ENCODE measurements at regions not wholly inside any gene's neighbourhood (a gene's known extent, or its start where the extent isn't known, plus 50 kb on each side); places are given as distances from the start of the nearest gene placed in this dataset.
"Not testable (repeated sequence)": the region's sequence is repeated elsewhere in the genome, so short reads cannot be mapped to it uniquely, and the experiment has no call there.

DNA sequence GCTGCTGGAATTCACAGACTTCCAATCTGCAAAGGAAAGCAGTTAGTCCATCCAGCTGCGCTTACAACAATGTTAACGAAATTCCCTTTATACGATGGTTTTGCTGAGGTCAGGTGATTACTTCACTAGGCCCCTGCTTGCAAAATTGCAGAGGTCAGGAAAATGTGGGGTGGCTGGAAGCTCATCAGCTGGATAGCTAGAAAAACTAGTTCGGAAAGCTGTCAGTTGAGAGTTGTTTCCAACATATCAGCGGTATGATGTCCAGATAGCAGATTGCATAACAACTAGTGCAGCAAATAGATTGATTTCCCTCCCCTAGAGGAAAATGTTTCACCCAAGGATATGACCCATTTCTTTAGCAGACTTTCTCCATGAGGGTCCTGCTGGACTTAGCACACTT is 2021.1 kb upstream of the CELF4 start:
- DNase-seq = peak; percentile 17

DNA sequence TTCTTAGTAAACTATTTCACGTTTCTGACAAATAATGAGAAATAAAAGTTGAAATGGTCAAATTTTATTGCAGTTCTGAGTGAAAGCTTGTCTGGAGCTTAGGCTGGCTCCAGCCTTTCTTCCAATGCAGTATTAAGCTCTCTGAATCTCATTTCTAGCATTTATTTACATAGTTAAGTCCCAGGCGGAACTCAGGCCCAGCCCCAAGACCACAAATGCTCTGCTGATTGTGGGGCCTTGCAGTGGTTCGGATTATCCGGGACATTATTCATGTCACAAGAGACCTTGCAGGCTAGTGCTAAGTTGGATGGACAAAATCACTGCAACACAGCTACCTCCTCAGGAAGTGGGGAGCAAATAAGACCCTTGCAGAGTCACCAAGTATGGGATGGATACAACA is 2009.3 kb upstream of the CELF4 start:
- no peak for DNase-seq

DNA sequence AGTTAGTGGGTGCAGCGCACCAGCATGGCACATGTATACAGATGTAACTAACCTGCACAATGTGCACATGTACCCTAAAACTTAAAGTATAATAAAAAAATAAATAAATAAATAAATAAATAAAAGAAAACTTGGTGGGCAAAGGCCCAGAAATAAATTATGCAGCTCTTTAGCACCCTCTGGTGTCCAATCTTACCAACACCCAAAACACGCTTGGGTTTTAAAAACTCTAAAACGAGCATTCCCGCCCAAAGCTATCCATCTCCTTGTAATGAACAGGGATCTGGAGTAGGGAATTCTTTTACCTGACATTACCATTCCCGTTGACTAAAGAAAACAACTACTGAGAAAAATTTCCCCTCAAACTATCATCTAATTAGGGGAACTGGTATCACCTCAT is 2005.9 kb upstream of the CELF4 start:
- no peak for DNase-seq

DNA sequence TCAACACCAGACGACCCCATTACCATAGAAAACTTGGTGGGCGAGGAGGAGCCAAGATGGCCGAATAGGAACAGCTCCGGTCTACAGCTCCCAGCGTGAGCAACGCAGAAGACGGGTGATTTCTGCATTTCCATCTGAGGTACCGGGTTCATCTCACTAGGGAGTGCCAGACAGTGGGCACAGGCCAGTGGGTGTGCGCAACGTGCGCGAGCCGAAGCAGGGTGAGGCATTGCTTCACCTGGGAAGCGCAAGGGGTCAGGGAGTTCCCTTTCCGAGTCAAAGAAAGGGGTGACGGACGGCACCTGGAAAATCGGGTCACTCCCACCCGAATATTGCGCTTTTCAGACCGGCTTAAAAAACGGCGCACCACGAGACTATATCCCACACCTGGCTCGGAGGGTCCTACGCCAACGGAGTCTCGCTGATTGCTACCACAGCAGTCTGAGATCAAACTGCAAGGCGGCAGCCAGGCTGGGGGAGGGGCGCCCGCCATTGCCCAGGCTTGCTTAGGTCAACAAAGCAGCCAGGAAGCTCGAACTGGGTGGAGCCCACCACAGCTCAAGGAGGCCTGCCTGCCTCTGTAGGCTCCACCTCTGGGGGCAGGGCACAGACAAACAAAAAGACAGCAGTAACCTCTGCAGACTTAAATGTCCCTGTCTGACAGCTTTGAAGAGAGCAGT is 2000.1 kb upstream of the CELF4 start:
- DNase-seq = not testable (repeated sequence)

DNA sequence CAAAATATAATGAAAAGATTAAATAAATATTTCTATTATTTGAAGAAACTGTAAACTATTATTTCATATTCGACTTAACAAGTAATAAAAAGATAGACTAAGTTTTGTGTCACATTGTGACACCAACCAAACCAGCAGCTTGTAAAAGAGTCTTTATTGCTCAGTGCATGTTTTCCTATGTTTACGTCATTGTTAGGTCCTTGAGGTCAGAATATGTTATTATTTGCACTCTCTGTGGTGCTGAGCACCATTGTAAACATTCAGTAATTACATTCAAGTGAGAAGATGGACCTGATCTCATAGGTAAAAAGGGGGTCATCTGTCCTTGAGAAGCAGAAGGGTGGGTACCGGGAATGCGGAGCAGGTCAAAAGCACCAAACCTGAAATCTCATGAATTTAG is 1999.1 kb upstream of the CELF4 start:
- DNase-seq = no peak

DNA sequence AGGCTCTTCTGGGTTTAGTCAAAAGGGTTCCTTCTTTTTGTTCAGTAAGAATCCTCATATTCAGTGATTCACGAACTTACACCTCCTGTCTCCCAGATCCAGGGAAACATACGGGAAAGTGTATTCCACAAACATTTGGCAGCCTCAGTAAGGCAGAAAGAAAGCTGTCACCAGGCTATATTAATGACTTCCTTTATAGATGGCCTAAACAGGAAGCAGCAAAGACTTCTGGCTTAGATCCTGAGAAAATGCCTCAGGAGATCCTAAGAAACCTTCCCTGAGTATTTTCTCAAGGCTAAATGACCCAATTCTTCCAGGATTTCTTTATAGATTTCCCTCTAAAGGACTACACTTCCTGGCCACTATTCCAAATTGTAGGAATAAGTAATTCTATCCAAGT is 1995.5 kb upstream of the CELF4 start:
- DNase-seq = peak; percentile 74

DNA sequence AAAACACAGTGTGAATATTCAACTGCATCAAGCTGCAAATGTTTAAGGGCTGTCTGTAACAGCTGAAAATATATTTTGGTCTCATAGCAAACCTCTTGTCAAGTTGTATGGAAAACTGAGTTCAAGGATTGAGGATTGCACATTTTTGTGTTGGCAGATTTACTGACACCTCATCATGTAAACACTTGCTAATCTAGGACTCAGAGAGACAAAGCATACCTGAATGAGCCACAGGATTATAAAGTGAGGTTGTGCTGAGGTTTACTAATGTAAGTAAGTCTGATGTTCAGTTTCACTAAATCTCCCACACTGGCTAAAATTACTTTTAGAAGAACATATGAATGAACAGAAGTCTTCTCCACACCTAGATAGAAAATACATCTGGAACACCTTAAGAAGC is 1993.1 kb upstream of the CELF4 start:
- DNase-seq = peak; percentile 70

DNA sequence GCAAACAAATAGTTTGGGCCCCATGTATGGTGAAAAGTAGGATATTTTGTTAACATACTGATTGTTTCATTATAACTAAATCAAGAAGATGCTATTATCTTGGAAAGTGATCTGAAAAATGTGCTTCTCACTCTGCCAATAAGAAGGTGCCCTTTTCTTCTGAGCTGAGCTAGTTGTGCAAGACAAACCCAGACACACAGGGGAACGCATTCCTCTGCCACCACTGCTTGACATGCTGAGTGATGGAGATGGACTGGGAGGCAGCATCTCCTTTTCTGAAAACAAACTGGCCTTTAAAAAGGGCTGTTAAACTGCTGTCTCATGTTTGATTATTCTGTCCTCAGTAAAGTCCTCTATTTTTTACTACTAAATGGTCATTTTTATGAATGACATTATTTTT is 1989.9 kb upstream of the CELF4 start:
- no peak for DNase-seq

DNA sequence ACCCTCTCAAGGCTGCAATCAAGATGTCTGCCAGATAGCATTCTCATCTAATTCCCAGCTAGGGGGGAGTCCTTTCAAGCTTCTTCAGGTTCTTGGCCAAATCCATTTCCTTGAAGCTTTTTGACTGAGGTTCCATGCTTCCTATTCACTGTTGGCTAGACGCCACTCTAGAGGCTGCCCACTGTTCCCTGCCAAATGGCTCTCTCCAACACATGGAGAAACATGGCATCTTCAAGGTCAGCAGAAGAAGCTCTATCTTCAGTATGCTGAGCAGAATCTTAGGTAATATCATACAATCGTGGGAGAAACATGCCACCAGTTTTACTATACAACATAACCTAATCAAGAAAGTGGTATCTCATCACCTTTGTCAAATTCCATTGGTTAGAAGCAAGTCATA is 1985.1 kb upstream of the CELF4 start:
- no peak for DNase-seq

DNA sequence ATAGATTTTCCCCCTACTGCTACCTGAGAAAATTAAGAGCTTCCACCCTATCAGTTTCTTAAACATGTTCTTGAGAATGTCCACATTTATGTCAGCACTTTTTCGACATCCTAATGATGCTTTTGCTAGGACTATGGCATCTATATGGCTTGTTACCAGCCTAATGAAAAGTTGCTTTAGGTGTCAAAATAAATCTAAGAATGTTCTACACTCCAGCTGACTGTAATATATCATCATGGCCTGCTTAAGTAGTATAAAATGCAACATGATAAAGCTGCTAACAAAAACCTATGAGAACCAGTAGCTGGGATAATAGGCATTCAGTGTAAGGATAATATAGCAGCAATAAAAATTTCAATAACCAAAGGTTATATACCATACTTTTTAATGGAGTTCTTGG is 1983.5 kb upstream of the CELF4 start:
- DNase-seq = no peak

DNA sequence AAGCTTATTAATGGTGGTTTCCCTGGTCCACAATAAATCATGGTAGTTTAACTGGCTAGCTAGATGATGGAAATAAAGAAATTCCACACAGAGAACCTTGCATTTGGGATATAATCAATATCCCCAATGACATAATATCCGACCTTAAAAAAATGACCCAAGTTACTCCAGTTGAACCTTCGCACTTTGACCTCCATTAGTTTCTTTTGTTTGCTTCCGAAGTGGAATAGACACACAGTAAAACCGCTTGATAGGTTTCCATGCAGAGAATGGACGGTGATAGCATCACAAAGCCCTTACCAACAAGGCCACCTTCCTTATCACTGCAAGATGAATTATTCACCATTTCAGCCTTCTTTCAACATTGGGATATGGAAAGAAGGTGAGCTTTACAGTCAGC is 1966.1 kb upstream of the CELF4 start:
- DNase-seq = no peak

DNA sequence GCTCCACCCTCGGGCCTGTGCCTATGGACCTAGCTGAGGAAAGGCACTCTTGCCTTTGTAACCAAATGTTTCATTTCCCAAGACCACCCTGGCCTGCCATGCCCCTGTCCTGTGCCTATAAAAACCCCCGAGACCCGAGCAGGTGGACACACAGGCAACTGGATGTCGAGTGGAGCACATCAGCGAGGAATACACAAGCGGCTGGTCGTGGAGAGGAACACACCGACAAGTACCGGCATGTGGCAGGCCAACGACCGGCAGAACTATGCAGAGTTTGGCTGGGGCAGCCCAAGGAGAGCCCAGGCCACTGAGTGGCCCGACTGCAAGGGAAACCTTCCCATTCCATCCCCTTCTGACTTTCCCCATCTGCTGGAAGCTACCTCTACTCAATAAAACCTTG is 1963.8 kb upstream of the CELF4 start:
- no peak for DNase-seq

DNA sequence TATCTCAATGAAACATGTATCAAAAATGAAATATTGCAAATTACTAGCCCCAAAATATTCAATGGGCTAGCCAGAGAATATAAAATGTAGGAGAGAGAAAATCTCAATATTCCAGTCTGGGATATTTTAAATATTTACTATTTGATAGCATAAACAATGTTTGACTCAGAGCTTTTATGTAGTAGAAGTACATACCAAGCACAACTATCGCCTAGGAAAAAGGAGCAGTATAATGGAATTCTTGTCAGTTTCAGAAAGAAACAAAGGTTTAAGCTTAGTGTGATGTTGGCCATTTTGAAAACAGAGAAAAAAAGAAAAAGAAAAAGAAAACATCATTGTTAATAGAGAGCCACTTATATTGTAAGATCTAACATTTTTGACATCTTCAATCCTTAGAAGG is 1961.9 kb upstream of the CELF4 start:
- DNase-seq = no peak

DNA sequence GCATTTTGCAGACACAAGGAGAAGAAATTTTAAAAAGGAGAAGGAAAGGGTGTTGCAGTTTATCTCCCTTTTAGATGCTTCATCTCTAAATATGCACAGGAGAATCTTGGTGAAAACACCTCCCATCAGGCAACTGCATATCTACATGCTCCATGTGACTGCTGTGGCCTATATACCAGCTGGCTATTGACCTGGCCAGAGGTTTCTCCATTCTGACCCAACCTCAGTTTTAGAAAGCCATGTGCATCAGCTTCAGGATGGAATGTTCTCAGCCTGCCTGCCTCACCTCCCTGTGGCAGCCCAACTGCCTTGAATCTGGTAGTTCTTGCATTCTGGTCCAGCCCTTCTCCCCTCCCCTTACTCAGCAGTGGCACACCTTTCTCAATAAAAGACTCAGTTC is 1958.8 kb upstream of the CELF4 start:
- DNase-seq = no peak

DNA sequence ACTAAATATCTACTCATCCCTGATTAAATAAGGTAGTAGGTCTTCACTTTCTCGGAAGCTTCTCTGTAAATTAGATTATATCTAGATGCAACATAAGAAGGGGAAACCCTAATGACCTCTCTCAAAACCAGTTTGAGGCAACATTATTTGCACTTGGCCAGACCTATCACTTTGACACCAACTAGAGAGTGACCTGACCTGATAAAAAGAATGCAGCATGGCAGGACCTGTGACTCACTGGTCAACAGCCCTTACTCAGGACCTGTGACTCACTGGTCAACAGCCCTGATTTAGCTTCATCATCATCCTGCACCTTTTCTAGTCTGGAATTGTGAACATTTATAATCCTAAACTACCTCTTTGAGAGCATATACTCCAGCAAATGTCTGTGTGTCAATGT is 1957.7 kb upstream of the CELF4 start:
- DNase-seq = no peak

DNA sequence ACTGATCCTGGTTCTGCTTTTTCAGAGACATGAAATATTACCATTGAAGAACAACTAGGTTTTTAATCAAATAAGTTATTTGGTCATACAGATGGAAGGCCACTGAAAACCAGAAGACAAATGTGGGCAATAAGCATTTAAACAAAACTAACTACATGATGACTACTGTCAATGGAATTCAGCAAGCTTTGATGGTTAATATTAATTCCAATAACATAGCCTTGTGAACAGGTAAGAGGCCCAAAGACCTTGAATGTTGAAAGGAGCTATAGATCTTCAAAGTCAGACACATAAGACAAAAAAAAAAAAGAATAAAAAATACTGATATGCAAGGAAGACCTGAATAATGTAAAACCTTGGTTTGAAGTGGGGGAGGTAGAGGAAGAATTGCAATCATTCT is 1955.6 kb upstream of the CELF4 start:
- no peak for DNase-seq

DNA sequence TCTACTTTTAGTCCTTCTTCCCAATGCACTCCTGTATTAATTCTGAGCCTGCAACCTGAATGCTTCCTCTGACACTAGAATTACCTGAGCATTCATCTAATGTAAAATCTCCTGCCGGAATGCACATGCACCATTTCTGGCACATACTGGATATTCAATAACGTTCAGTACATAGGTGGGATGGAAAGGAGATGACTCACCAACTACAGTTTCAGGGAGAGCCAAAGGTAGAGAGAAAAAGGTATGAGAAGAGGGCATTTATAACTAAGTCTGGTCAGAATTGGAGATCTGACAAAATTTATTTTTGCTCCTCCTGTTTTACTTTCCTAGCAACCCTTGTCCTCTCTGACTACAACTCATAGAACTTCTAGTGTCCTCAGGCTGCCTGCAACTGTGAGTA is 1954.1 kb upstream of the CELF4 start:
- DNase-seq = no peak

DNA sequence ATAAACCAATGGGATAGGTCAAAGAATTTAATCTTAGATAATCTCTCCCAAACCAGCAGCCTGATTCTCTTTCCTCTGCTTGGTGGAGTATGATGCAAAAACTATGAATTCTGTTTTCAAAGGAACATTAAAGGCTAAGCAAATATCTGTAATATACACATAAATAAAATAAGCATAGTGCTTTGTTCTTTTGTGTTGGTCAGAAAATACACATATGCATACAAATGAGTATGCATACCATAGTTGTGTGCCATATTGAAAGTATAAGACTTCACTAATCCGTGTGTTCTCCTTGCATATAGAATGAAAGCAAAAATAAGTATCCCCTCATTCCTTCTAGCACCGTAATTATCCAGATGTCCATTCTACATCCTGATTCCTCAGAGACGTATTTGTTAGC is 1949.7 kb upstream of the CELF4 start:
- DNase-seq = no peak

DNA sequence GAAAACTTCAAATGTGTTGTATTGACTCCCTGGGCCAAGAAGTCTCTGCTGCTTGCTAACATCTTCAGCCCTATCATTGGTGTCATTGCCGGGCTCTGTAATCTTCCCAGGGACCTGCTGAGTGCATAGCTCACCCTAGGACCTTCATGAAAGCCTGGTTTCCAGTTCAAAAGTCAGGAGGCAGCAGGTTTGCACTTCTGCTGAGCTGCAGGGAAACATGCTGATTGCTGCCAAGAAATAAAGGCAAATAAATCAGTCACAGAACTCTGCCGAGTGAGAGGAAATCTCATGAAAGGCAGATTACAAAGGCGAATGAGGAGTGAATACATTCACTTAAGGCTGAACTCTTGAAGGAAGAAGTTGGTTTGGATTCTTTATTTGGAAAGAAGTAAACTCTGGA is 1947.6 kb upstream of the CELF4 start:
- DNase-seq = no peak

DNA sequence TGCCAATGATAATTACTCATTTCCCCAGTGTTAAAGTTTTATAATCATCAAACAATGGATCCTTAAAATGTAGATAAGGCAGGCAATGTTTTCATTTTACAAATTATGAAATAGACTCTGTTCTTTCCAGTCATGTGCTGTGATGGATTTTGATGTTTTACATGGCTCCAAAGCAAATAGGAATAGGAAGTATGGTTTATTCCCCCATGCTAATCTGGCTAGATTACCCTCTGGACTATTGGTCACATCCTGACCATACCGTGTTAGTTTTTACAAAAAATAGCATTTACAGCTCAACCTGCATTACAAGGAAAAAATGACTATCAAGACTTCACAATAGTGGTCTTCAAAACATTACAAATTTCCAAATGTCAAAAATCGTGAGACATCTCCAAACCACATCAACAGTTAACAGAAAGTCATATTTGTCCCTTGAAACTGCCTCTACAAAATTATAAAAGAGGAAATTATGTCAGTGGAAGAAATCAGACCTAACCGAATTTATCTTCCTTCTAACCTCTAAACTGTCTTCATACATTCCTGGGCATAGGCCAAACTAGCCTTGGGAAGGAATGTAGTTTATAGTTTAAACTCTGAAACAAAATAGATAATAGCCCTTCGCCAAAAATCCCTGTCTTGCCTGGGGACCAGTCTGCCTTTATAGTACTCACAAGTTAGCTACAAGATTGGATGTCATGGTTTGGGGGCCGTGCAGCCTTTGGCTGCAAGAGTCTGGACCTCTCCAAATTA is 1941.2 kb upstream of the CELF4 start:
- no peak for DNase-seq

DNA sequence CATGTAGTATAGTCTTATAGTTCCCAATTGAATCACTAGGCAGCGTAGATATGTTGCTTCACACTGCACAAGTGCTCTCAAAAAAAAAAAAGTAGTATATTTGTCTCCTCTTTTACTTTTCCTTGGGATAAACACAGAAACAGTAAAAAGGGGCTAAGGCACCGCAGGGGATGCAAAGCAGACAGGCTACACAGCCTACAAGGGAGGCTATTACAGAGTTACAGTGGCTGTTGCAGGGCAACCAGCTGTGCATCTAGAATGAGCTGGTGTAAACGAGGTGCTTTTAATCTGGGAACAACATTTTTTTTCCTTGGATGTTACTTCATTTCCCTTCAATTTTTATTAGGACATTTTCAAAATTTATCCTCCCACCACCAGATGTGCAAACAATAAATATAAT is 1934.7 kb upstream of the CELF4 start:
- no peak for DNase-seq

DNA sequence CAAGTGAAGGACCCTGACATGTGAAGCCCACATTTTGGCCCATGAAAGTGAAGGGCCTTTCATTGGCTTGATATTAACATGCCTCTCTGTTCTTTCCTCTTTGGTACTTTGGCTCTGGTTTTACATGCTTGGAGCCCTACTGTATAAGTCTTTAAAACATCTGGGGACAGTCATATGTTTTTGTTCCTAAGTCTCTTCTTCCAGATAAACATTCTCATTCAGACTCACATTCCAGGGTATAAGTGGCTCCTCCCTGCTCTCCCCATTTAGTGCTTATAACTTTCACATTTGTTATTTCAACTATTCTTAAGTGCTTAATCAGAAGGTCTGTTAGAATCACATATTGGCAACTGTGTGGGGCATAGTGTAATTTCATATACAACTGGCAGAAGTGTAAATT is 1932.2 kb upstream of the CELF4 start:
- no peak for DNase-seq

DNA sequence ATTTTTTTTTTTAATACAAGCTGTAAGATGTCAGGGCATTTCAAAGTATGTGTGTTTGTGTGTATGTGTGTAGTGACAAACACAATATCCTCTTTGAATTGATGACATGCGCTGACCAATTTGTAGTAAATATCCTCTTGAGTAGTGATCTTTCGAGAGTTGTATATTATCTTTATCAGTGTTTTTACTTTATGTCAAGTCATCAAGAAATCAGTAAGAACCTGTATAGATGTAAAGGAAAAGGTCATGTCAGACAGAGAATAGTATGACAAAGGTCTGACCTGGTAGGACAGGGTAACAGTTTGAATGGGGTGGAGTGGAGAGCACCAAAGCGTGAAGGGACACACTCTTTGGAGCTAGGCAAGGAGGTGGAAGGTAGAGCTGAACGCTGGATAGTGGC is 1931.4 kb upstream of the CELF4 start:
- DNase-seq = no peak

DNA sequence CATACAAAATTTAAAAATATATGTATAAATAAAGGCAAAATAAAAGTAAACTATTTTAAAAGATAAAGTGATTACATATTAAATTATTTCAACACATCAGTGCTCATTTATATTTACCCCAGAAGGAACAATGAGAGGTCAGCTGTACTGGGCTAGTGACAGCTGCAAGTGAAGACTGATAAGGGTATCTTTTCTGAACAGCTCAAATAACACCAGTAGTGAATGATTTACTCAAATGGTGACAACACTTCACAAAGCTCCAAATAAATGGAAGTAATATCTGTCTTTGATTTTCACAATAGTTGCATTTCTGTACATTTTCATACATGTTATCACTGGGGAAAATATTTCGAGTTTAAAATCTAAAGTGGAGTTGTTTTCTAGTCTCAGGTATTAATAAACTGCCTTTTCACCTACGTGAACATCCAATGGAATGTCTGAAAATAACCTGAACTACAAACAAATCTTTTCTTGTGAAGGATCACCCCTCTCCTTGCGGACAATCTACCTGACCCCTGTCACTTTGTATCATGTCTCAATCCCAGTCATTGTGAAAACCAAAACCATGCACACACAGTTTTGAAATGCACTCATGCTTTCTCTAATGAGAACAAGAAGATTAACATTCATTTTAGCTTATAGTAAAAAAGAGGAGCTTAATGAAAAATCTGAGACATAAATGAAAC is 1928.8 kb upstream of the CELF4 start:
- DNase-seq = no peak
